ENCODE measurements at regions not wholly inside any gene's neighbourhood (a gene's known extent, or its start where the extent isn't known, plus 50 kb on each side); places are given as distances from the start of the nearest gene placed in this dataset.

GRCh38 chr7:131109759-131110296 is 217.8 kb upstream of the MKLN1 start:
- DNase-seq (ENCODE audit: low spot score): peak; percentile 73

DNA sequence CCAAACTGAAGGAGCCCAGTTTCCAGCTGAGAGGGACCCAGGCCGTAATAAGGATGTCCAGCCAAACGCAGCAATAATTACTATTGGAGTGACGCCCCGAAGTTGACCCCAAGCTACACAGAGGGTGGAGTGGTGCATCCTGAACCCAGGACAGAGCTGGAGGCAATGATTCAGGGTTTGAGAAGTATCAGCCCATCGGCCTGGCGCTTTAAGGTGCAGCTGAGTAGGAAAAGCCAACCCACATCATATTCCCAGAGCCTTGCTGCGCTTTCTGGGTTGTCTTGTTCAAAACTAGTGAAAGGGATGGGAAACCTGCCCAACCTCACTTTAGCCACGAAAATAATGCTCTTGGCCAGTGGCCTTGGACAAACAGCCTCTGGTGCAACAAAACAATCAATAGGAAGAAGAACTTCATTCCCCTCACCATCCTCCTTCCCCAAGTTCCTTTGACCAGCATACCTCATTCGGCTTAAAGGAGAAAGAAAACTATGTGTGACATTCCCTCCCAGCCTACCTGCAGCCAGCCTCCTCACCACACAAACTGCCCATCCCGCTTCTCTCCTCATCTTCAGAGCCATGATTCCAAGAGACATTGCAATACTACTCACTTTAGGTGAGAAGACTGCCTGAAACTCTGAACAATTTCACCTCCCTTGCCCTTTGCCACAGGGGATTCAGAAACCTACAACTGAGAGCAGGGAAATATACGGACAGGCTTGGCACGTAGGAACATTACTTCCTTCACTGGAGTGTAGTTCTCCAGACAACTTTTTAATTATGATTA is 217.2 kb upstream of the MKLN1 start:
- no peak for DNase-seq (ENCODE audit: low spot score)

- peak; percentile 42 for DNase-seq (ENCODE audit: low spot score)
Observed at GRCh38 chr7:131111081-131111576, 216.5 kb upstream of the MKLN1 start.

DNA sequence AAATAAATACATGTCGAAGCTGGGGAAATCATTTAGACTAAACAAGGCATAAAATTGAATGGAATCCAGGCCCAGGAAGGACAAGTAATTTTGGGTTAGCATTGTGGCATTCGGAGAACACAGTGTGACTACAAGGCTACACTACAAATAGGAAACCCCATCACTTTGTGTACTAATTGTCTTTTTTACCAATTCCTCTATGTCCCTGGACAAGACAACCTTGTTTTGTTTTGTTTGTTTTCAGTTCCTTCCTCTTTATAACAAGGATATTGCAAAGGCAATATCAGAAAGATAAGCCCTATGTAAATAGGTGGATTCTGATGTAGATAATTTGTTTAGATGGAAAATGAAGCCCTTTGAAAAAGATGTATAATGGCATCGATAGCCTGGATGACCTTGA is 215.9 kb upstream of the MKLN1 start:
- no peak for DNase-seq (ENCODE audit: low spot score)

- no peak for DNase-seq (ENCODE audit: low spot score)
Observed at GRCh38 chr7:131112431-131112830, 215.2 kb upstream of the MKLN1 start.

DNA sequence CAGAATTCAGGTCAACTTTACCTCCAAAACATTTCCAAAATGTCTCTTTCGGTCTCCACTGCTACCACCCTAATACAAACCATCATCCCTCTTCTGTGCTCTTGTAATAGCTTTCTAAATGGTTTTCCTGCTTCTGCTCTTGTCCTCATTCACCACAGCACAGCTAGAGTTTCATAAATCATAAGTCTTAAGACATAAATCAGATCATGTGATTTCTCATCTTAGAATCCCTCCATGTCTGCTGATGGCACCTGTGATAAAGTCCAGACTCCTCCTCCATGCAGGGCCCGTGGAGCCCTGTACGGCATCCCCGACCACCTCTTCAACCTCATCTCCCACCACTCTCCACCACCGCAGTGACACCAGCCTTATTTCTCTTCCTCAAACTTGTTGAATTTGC is 212.3 kb upstream of the MKLN1 start:
- DNase-seq (ENCODE audit: low spot score): no peak

GRCh38 chr7:131117439-131117838 is 210.2 kb upstream of the MKLN1 start:
- no peak for DNase-seq (ENCODE audit: low spot score)

- DNase-seq (ENCODE audit: low spot score): no peak
Observed at GRCh38 chr7:131119381-131119780, 208.3 kb upstream of the MKLN1 start.

- DNase-seq (ENCODE audit: low spot score): no peak
Observed at GRCh38 chr7:131122394-131122793, 205.3 kb upstream of the MKLN1 start.

DNA sequence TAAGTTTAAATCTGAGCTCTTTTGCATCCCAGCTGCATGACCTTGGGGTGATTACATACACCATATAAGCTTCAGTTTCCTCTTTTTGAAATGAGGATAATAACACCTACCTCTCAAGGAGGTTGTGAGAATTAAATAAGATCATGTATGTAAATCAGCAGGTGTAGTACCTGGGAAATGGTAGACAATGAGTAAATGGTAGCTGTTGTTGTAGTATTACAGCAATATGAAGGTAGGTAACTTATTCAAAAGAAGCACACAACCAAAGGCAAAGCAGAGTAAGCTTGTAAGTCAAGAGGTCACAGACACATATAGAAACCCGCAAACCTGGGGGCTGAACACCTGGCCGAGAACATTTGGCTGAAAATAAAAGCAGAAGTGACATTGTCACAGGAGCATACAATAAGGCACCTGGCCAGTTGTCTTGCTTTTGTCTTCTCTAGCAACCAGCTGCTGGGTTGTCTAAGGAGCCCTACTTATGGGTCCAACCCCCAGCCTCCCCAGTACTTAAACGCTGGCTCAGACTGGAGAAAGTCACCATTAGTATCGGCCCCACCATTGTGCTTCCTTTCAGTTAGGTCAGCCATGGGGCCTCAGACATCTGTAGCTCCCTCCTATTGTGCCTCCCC is 203.6 kb upstream of the MKLN1 start:
- DNase-seq (ENCODE audit: low spot score): no peak

- no peak for DNase-seq (ENCODE audit: low spot score)
Observed at GRCh38 chr7:131124867-131125266, 202.8 kb upstream of the MKLN1 start.

DNA sequence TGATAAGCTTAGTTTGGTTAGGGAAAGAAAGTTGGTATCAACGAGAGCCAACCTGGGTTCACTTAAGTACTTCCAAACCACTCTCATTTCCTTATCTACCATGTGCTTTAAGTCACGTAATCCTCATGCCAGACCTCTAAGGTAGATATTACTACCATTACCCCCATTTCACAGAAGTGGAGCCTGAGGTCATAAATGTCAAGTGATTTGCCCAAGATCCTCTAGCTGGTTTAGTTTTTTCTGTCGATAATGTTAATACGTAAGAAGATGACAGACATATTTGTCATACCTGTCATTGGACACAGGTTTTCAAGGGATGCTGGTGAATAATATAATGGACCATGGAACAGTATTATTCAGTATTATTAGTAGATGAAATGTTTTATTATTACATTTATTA is 197.4 kb upstream of the MKLN1 start:
- DNase-seq (ENCODE audit: low spot score): no peak

DNA sequence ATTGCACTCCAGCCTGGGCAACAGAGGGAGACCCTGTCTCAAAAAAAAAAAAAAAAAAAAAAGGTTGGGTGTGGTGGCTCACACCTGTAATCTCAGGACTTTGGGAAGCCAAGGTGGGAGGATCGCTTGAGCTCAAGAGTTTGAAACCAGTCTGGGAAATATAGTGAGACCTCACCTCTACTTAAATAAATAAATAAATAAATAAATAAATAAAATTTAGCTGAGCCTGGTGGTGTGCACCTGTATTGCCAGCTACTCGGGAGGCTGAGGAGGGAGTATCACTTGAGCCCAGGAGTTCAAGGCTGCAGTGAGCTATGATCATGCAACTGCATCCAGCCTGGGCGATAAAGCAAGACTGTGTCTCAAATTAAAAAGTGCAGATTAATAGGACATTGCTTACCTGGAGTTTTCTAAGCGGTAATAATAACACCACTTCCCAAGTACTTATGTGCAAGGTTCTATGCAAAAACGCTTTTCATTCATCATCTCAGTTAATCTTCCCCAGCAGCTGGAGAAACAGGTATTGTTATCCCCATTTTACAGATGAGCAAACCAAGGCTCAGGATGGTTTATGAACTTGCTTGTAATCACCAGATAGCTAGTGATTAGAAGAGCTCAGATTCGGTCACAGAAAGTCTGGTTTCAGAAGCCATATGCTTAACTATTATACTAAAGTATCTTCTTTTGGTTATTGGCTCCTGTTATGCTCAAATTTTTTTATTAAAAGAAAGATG is 196.5 kb upstream of the MKLN1 start:
- DNase-seq (ENCODE audit: low spot score): no peak

GRCh38 chr7:131131746-131132431 is 195.8 kb upstream of the MKLN1 start:
- DNase-seq (ENCODE audit: low spot score): no peak

GRCh38 chr7:131139462-131139861 is 188.2 kb upstream of the MKLN1 start:
- no peak for DNase-seq (ENCODE audit: low spot score)

DNA sequence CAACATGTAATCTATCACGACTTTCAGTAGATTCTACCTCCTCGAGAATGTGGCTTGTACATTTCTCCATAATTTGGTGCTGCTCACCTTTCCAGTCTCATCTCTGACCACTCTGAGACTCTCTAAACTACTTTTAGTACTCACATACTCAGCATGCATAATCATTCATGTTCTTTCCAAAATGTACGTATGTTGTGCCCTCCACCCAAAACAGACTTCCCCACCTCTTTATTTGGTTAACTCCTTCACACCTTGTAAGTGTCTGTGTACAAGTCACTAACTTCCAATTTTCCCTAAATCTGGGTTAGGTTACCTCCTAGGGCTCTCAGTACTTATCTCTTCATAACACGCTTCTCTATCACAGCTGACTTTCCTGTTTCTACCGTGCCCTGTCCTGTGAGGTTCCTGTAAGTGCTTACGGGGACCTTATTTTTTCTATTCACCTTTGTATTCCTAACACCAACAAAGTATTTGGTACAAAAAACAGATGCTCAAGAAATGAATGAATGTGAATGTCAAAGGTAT is 186.2 kb upstream of the MKLN1 start:
- no peak for DNase-seq (ENCODE audit: low spot score)

DNA sequence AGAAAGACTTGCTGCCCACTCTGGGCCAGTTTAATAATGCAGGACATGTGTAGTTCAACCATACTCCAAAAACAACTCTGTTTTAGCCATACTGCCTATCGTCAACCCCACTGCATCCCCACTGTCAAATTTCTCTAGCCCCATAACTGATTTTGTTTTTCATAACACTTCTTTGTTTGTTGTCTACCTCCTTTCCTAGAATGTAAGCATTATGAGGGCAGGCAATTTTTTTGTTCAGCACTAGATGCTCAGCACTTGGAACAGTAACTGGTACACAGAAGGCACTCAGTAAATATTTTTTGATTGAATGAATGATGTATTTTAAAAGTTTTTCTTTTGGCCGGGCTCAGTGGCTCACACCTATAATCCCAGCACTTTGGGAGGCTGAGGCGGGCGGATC is 183.8 kb upstream of the MKLN1 start:
- no peak for DNase-seq (ENCODE audit: low spot score)

- DNase-seq (ENCODE audit: low spot score): no peak
Observed at GRCh38 chr7:131145026-131145425, 182.7 kb upstream of the MKLN1 start.

GRCh38 chr7:131145770-131146169 is 181.9 kb upstream of the MKLN1 start:
- DNase-seq (ENCODE audit: low spot score): no peak

DNA sequence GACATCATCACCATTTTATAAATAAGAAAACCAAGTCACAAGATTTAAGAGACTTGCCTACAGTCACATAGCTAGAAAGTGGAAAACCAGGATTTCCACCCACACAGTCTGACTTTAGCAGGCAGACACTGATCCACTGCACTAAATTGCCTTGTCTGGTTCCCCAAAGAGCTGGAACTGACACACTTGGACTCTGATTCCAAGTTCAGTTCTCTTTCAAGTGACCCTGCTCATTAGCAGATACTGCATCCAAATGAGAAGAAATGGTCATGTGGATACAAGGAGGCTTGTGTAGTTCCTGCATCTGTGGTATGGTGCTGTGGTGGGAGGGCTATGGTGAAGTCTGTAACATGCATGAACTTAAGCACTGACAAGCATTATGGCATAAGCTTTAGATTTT is 180.1 kb upstream of the MKLN1 start:
- no peak for DNase-seq (ENCODE audit: low spot score)

DNA sequence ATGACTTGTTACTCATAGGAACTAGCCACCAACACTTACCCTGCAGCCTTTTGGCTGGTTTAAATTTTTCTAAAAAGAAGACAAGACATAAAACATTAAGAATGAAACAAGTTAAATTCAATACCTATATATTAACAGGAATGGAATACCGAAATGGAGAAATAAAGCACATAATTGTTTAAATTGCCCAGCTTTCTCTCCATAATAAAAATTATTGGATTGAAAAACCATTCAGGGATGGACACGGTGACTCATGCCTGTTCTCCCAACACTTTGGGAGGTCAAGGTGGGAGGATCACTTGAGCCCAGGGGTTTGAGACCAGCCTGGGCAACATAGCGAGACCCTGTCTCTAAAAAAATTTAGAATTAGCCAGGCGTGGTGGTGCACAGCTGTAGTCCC is 179.4 kb upstream of the MKLN1 start:
- no peak for DNase-seq (ENCODE audit: low spot score)

Data from CD4-positive, alpha-beta T cell treated with Interleukin-2 at 100 ng/mL for 4 hours (primary cell).